ENCODE measurements at regions not wholly inside any gene's neighbourhood (a gene's known extent, or its start where the extent isn't known, plus 50 kb on each side); places are given as distances from the start of the nearest gene placed in this dataset.

- TF ChIP-seq GATA2 (IDR thresholded peaks at IDR 0.05; ENCODE audit: low read depth, low read length) (no peak), GATA3 (IDR thresholded peaks at IDR 0.05; ENCODE audit: low read depth, low read length) (no peak)
Measured at GRCh38 chr10:4450169-4450568, 375.8 kb upstream of the AKR1E2 start.

Measured in SH-SY5Y (cell line).